HL-60 (cell line): ENCODE measurements at regions not wholly inside any gene's neighbourhood (a gene's known extent, or its start where the extent isn't known, plus 50 kb on each side); places are given as distances from the start of the nearest gene placed in this dataset.
A peak's percentile ranks its signal among the peaks of the same experiment; 100 is the strongest.

Experiments used
- DNase-seq, 2 experiments: peaks; one replicate each; pipeline ENCODE4 v3.0.0-alpha.2; 2010 to 2020; ENCODE audit warnings: low read depth in 1 of 2, low spot score in 1 of 2
- H3K27ac ChIP-seq: fragments of 250-450 bp; sonication (Bioruptor Pico); replicated peaks from 2 replicates; pipeline ENCODE4 v1.5.1; 2020; ENCODE audit warnings: mild to moderate bottlenecking, moderate library complexity
- H3K27me3 ChIP-seq: fragments of 250-450 bp; sonication (Bioruptor Pico); 2 replicates; pipeline ENCODE4 v1.5.1; 2021; ENCODE audit warnings: mild to moderate bottlenecking, moderate library complexity; ENCODE audit not compliant: insufficient read depth, poor library complexity, severe bottlenecking
- H3K4me3 ChIP-seq: replicated peaks from 2 replicates; pipeline ENCODE4 v1.5.1; 2011; ENCODE audit warnings: mild to moderate bottlenecking, control low read depth, low read length; ENCODE audit not compliant: insufficient read depth
- GABPA ChIP-seq: IDR thresholded peaks from 2 replicates; pipeline ENCODE4 v1.6.1; 2012; ENCODE audit warnings: low read depth
- POLR2AphosphoS5 ChIP-seq: IDR thresholded peaks from 2 replicates; pipeline ENCODE4 v1.6.1; 2012; ENCODE audit warnings: low read depth
- SPI1 ChIP-seq: IDR thresholded peaks from 2 replicates; pipeline ENCODE4 v1.6.1; 2012; ENCODE audit warnings: low read depth, mild to moderate bottlenecking, borderline replicate concordance
- TF ChIP-seq, protein P1 (sequence below): IDR thresholded peaks from 2 replicates; pipeline ENCODE4 v1.6.1; 2012; ENCODE audit warnings: low read depth; ENCODE audit not compliant: insufficient replicate concordance
- TF ChIP-seq, protein P2 (sequence below): IDR thresholded peaks from one replicate; pipeline ENCODE4 v1.5.1; 2011; ENCODE audit warnings: low read length, control low read depth, inconsistent platforms; ENCODE audit not compliant: insufficient read depth

DNA sequence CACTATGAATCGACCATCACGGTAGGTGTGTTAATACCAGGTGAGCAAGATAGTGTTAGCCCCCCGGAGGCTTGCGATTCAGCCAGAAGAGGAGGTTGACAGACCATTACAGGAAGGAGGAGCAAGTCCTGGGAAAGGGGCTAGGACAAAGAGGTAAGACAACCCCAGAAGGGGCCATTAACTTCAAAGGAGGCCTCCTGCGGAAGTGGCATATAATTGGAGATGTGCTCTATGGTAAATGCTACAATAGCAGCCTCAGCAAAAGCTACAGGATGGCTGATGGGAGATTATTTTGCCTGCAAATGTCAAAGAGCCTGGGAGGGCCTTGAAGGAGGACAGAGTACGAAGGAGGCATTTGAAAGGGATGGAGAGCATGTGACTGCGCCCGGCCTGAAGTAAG, 108.6 kb upstream of the CITED2 start:
- DNase-seq, result no peak
- H3K27ac ChIP-seq, result no peak overlapping the region
- H3K4me3 ChIP-seq, result no peak overlapping the region
- no peaks in the 10 kb centered on the region for H3K27me3 ChIP-seq
- TF ChIP-seq SPI1, result no peak
- TF ChIP-seq, protein P1, sequence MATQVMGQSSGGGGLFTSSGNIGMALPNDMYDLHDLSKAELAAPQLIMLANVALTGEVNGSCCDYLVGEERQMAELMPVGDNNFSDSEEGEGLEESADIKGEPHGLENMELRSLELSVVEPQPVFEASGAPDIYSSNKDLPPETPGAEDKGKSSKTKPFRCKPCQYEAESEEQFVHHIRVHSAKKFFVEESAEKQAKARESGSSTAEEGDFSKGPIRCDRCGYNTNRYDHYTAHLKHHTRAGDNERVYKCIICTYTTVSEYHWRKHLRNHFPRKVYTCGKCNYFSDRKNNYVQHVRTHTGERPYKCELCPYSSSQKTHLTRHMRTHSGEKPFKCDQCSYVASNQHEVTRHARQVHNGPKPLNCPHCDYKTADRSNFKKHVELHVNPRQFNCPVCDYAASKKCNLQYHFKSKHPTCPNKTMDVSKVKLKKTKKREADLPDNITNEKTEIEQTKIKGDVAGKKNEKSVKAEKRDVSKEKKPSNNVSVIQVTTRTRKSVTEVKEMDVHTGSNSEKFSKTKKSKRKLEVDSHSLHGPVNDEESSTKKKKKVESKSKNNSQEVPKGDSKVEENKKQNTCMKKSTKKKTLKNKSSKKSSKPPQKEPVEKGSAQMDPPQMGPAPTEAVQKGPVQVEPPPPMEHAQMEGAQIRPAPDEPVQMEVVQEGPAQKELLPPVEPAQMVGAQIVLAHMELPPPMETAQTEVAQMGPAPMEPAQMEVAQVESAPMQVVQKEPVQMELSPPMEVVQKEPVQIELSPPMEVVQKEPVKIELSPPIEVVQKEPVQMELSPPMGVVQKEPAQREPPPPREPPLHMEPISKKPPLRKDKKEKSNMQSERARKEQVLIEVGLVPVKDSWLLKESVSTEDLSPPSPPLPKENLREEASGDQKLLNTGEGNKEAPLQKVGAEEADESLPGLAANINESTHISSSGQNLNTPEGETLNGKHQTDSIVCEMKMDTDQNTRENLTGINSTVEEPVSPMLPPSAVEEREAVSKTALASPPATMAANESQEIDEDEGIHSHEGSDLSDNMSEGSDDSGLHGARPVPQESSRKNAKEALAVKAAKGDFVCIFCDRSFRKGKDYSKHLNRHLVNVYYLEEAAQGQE, result no peak
- no peak for TF ChIP-seq POLR2AphosphoS5
- no peak for TF ChIP-seq GABPA
- TF ChIP-seq, protein P2, sequence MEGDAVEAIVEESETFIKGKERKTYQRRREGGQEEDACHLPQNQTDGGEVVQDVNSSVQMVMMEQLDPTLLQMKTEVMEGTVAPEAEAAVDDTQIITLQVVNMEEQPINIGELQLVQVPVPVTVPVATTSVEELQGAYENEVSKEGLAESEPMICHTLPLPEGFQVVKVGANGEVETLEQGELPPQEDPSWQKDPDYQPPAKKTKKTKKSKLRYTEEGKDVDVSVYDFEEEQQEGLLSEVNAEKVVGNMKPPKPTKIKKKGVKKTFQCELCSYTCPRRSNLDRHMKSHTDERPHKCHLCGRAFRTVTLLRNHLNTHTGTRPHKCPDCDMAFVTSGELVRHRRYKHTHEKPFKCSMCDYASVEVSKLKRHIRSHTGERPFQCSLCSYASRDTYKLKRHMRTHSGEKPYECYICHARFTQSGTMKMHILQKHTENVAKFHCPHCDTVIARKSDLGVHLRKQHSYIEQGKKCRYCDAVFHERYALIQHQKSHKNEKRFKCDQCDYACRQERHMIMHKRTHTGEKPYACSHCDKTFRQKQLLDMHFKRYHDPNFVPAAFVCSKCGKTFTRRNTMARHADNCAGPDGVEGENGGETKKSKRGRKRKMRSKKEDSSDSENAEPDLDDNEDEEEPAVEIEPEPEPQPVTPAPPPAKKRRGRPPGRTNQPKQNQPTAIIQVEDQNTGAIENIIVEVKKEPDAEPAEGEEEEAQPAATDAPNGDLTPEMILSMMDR, result no peak

- peak overlapping the region; percentile 16 for H3K27ac ChIP-seq
- H3K4me3 ChIP-seq, result no peak overlapping the region
- no peaks in the 10 kb centered on the region for H3K27me3 ChIP-seq
- TF ChIP-seq GABPA (no peak), SPI1 (peak; percentile 78)
- DNase-seq, result no peak
Observed at GRCh38 chr6:139482287-139482686, 107.8 kb upstream of the CITED2 start.

DNA sequence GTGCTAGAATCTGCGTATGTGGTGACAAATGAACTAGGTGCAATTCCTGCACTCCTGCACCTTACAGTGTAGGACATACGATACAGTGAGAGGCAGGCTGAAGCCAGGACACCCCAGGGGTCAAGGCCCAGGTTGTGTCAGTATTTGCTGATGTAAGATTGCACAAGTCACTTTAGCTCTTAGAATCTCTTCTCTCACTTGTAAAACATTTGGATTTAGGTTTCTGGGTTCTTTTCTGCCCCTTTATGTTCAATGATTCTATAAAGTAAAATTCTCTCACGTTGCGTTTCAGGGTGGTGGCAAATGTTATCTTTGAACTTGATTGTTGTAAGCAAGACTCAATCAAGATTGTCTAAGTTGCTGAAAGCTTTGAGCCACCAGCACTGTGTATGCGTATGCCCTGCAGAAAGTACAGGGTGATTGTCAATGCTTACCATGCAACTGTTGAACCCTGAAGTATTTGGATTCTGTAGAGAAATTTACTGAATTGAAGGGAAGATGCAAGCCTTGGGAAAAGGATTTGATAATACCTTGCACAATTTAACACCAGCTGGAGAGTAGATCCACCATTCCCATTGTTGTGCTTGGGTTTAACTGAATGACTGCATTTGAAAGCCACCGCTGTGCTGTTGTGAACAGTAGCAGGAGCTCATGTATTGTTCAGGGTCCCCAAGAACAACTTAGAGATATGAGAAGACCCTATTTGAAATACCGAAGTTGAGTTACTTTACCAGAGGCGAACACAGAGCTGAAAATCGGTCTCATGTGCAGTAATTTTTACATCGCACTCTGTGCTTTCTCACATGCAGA, 106.1 kb upstream of the CITED2 start:
- TF ChIP-seq GABPA, result no peak
- no peak for TF ChIP-seq POLR2AphosphoS5
- TF ChIP-seq, protein P2, result no peak
- TF ChIP-seq, protein P1, result no peak
- TF ChIP-seq SPI1, result no peak
- H3K4me3 ChIP-seq, result no peak overlapping the region
- DNase-seq, result no peak
- no peaks in the 10 kb centered on the region for H3K27me3 ChIP-seq
- no peak overlapping the region for H3K27ac ChIP-seq

GRCh38 chr6:139479433-139480222, 105.2 kb upstream of the CITED2 start:
- TF ChIP-seq, protein P1, result no peak
- TF ChIP-seq SPI1, result no peak
- TF ChIP-seq, protein P2, result no peak
- Histone ChIP-seq H3K4me3 (no peak overlapping the region), H3K27ac (no peak overlapping the region), H3K27me3 (no peaks in the 10 kb centered on the region)
- DNase-seq, result no peak
